Stimulated activated effector memory CD8-positive, alpha-beta T cell treated with anti-CD3 and anti-CD28 coated beads, Interleukin-12 subunit alpha, Interleukin-12 subunit beta, amount 100 ng/mL, for 72 hours (primary cell): ENCODE measurements at regions not wholly inside any gene's neighbourhood (a gene's known extent, or its start where the extent isn't known, plus 50 kb on each side); places are given as distances from the start of the nearest gene placed in this dataset.

ENCODE experiments used
- ATAC-seq: fragments of 150-1000 bp; cut with Tn5 transposase; 2 replicates; pipeline ENCODE4 v1.10.0; 2021
- DNase-seq, 2 donors: peaks; one replicate each; pipeline ENCODE4 v3.0.0; 2021 to 2022; ENCODE audit warnings: low spot score in 2 of 2
- H3K27ac Mint-ChIP-seq: one replicate; pipeline ENCODE4 v1.8.0; 2022; ENCODE audit warnings: mild to moderate bottlenecking, mixed read lengths
- H3K36me3 Mint-ChIP-seq: one replicate; pipeline ENCODE4 v1.8.0; 2022; ENCODE audit warnings: mild to moderate bottlenecking, mixed read lengths
- H3K4me1 Mint-ChIP-seq: one replicate; pipeline ENCODE4 v1.8.0; 2022; ENCODE audit warnings: mixed read lengths
- H3K4me3 Mint-ChIP-seq: one replicate; pipeline ENCODE4 v1.8.0; 2022; ENCODE audit warnings: mild to moderate bottlenecking, mixed read lengths
- H3K9me3 Mint-ChIP-seq: one replicate; pipeline ENCODE4 v1.8.0; 2022; ENCODE audit warnings: mixed read lengths

DNA sequence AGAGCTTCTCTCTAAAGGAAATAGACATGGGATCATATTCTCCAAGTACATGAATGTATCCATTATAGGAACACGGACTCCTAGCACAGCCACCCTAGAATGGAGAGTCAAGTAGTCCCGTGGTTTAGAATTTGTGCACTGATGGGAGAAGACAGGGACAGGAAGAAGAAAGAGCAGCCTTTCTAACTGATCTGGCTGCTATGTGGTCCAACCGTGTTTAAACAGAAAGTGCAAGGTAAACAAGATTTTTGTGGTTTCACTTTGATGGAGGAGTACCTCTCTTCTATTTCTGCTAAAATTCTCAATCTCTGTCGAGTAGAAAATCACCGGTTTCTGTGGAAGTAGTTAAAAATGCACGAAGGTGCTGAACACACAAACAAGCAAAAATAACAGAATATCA, 171.3 kb downstream of the ST8SIA4 start:
- ATAC-seq, result peak; percentile 75
- Mint-ChIP-seq H3K27ac (peak overlapping the region; percentile 70), H3K4me1 (peaks cover 7% of the 10 kb centered on the region), H3K9me3 (no peaks in the 10 kb centered on the region), H3K4me3 (peak overlapping the region; percentile 52), H3K36me3 (no peaks in the 10 kb centered on the region)
- peak in 1 of 2 donors; percentile 50 for DNase-seq

DNA sequence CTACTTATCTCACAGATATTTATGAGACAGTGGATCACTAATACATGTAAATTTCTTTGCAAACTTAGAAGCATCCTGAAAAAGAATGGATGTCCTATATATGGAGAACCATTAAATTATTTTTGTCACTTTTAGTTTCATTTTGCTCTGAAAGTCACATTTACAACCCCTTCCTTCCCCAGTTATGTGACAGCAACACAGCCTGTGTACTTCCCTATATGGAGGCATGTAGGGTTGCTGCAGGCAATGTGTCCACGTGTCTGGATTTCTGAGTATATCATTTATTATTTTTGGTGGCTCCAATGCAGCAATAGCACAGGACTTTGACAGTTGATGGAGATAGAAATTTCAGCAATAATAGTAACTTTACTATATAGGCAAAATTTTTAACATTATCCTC, 156.4 kb downstream of the ST8SIA4 start:
- ATAC-seq (no peak), DNase-seq (no peak)
- Mint-ChIP-seq H3K4me1 (peaks cover 7% of the 10 kb centered on the region), H3K9me3 (no peaks in the 10 kb centered on the region), H3K36me3 (no peaks in the 10 kb centered on the region), H3K27ac (no peak overlapping the region), H3K4me3 (no peak overlapping the region)

DNA sequence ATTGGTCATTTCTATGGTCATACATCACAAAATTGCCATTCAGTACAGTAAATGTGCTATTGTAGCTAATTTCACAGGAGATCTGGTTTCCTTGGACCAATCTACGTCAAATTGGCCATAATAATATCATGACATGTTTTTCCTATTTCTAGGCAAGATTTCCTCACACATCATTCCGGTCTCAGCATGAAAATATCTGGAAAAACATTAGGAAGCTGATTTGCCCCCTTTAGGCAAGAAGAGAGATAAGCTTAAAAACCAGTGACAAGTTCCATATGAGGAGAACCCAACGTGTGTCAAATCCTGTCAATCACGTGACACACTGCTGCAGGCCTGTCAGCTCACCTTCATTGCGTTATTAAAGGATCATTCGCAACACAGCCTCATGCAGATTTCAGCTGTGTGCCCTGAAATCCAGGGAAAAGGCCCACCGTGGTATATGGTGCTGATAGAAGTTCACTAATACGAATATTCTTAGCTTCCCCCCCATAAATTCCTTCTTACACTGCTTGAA, 153.3 kb downstream of the ST8SIA4 start:
- no peak for DNase-seq

DNA sequence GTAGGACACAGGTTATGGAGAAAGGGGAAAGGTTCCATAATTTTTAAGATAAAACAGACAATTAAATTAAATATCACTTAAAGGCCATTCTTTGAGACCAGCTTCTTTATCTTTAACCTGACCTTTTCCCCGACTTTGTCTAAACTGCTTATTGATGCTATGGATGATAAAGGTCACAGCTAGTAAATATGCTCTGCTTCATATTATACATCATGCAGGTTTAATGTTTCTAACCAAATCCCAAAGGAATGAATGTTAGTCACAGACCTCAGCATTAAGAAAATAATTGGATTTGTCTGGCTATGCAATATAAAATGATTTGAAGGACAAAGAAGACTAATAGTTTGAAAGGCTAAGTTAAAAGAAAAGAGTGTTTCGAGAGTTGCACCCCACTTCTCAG, 147.6 kb downstream of the ST8SIA4 start:
- Mint-ChIP-seq H3K4me3 (no peak overlapping the region), H3K27ac (no peak overlapping the region), H3K4me1 (no peaks in the 10 kb centered on the region), H3K36me3 (no peaks in the 10 kb centered on the region), H3K9me3 (no peaks in the 10 kb centered on the region)
- DNase-seq (no peak), ATAC-seq (no peak)

More for the DNA sequence above, 153.3 kb downstream of the ST8SIA4 start:
- Mint-ChIP-seq H3K9me3 (no peaks in the 10 kb centered on the region), H3K4me3 (no peak overlapping the region), H3K36me3 (no peaks in the 10 kb centered on the region), H3K27ac (no peak overlapping the region), H3K4me1 (peaks cover 7% of the 10 kb centered on the region)
- no peak for ATAC-seq
